ENCODE measurements at regions not wholly inside any gene's neighbourhood (a gene's known extent, or its start where the extent isn't known, plus 50 kb on each side); places are given as distances from the start of the nearest gene placed in this dataset.

DNA sequence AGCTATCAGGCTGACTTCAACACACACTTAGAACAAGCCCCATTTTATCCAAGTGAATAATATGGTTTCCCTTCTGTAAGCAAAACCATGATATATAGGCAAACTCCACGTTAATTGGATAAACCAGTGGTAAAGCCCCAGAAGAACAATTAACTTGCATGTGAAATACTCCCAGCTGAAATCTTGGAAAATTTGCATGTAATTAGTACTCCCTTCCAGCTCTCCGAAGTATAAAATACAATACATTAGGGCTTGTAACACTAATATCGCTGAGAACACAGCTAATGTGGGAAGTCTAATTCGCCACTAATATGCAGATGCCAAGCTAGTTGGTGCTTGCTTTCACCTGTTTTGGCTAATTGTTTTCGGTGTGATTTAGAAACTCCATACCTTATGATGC, 859.0 kb upstream of the AUTS2 start:
- intact Hi-C loops (cut with DNase I): no loop called here
- no peaks in the 10 kb centered on the region for H3K27me3 ChIP-seq
- no peak overlapping the region for H3K27ac ChIP-seq
- no peaks in the 10 kb centered on the region for H3K36me3 ChIP-seq
- DNase-seq: no peak
- no peaks in the 10 kb centered on the region for H3K9me3 ChIP-seq
- WGBS, 3 donors: 82 to 87% (median 84%) methylated on average over 5 of the region's 5 CpGs
- H3K4me1 ChIP-seq (ENCODE audit: insufficient read depth): no peaks in the 10 kb centered on the region
- TF ChIP-seq POLR2A (IDR thresholded peaks at IDR 0.05) (no peak), CTCF (IDR thresholded peaks at IDR 0.05) (no peak), EP300 (IDR thresholded peaks at IDR 0.05) (no peak)
- H3K4me3 ChIP-seq: no peak overlapping the region

DNA sequence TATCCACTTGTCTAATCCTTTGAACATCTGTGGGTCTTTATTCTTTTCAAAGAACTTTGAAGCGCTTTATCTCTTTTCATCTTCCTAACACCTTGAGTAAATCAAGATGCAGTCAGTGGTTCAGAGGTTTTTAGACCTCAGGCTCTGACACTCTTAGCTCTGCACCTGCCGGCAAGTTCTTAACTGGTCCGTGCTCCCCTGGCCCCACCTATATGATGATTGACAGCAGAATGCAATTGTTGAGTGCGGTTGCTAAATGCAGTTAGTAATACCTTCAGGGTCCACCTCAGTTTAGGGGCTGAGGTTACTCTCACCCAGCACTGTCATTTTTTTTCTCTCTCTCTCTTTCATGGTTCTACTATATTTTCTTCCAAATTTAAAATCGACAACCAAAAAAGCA, 854.2 kb upstream of the AUTS2 start:
- H3K27ac ChIP-seq: no peak overlapping the region
- intact Hi-C loops (cut with DNase I): no loop called here
- H3K4me1 ChIP-seq (ENCODE audit: insufficient read depth): no peaks in the 10 kb centered on the region
- 85 to 87% (median 86%) methylated on average over 5 of the region's 5 CpGs for WGBS, 3 donors
- DNase-seq: no peak
- no peaks in the 10 kb centered on the region for H3K27me3 ChIP-seq
- H3K4me3 ChIP-seq: no peak overlapping the region
- H3K36me3 ChIP-seq: no peaks in the 10 kb centered on the region
- TF ChIP-seq POLR2A (IDR thresholded peaks at IDR 0.05) (no peak), CTCF (IDR thresholded peaks at IDR 0.05) (no peak), EP300 (IDR thresholded peaks at IDR 0.05) (no peak)
- no peaks in the 10 kb centered on the region for H3K9me3 ChIP-seq

DNA sequence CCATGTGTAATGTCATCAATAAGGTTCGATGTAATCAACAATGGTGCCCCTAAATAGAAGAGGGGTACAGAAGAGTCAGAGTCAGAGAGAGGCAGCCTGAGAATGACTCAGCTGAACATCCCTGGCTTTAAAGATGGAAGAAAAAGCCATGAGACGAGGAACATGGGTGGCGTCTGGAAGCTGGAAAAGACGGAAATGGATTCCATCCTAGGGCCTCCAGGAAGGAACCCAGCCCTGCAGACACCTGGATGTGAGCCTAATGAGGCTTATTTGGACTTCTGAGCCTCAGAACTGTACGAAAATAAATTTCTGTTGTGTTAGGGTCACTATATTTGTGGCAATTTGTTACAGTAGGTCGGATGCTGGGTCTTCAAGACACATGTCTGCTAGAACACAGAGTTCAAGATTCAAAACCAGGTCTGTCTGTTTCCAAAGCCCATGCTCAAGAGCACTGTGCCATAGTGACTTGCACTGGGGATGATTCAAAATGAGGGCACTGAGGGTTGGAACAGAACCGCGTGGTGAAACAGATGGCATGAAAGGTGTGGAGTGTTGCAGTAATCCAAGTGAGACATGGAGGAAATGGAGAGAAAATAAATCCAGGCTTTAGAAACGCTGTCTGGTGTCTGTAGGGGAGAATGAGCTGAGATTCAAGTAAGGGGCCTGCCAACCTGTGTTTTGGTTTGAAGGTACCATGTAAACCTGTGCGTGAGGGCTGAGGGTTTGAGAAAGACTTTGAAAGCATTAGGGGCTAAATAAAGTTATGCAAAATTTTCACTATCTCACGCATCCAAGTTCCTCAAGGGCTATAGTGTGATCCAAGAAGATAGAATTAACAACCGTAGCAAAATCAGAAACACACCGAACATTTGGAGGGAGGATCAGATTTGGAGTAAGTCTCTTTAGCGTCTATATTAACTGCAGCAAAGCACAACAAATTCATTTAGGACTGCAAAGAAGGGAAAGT, 849.1 kb upstream of the AUTS2 start:
- H3K4me1 ChIP-seq (ENCODE audit: insufficient read depth): no peaks in the 10 kb centered on the region
- no peaks in the 10 kb centered on the region for H3K9me3 ChIP-seq
- TF ChIP-seq POLR2A (IDR thresholded peaks at IDR 0.05) (no peak), CTCF (IDR thresholded peaks at IDR 0.05) (no peak), EP300 (IDR thresholded peaks at IDR 0.05) (no peak)
- 73 to 82% (median 74%) methylated on average over 14 of the region's 14 CpGs for WGBS, 3 donors
- intact Hi-C loops (cut with DNase I): no loop called here
- no peak overlapping the region for H3K27ac ChIP-seq
- no peaks in the 10 kb centered on the region for H3K27me3 ChIP-seq
- no peak overlapping the region for H3K4me3 ChIP-seq
- H3K36me3 ChIP-seq: no peaks in the 10 kb centered on the region
- DNase-seq: no peak

- 70 to 81% (median 75%) methylated on average over 5 of the region's 5 CpGs for WGBS, 3 donors
- no peaks in the 10 kb centered on the region for H3K36me3 ChIP-seq
- intact Hi-C loops (cut with DNase I): no loop called here
- no peak overlapping the region for H3K27ac ChIP-seq
- H3K4me3 ChIP-seq: no peak overlapping the region
- H3K9me3 ChIP-seq: no peaks in the 10 kb centered on the region
- DNase-seq: no peak
- H3K27me3 ChIP-seq: no peaks in the 10 kb centered on the region
- TF ChIP-seq CTCF (IDR thresholded peaks at IDR 0.05): no peak
- TF ChIP-seq EP300 (IDR thresholded peaks at IDR 0.05): no peak
- TF ChIP-seq POLR2A (IDR thresholded peaks at IDR 0.05): no peak
- no peaks in the 10 kb centered on the region for H3K4me1 ChIP-seq (ENCODE audit: insufficient read depth)
Measured at GRCh38 chr7:68752485-68753178, 845.6 kb upstream of the AUTS2 start.

All from ovary (tissue), 7 donors.